IgD-negative memory B cell (primary cell): ENCODE measurements at regions not wholly inside any gene's neighbourhood (a gene's known extent, or its start where the extent isn't known, plus 50 kb on each side); places are given as distances from the start of the nearest gene placed in this dataset.

Experiments used
- H3K27ac Mint-ChIP-seq, 3 donors: one replicate each; pipeline ENCODE4 v1.8.0; 2020 to 2022; ENCODE audit warnings: mild to moderate bottlenecking in 3 of 3, mixed read lengths in 3 of 3, moderate library complexity in 1 of 3
- H3K27me3 Mint-ChIP-seq: one replicate; pipeline ENCODE4 v1.8.0; 2021; ENCODE audit warnings: mixed read lengths
- H3K36me3 Mint-ChIP-seq: one replicate; pipeline ENCODE4 v1.8.0; 2020; ENCODE audit warnings: mild to moderate bottlenecking, mixed read lengths
- H3K4me1 Mint-ChIP-seq, 3 donors: one replicate each; pipeline ENCODE4 v1.8.0; 2020 to 2022; ENCODE audit warnings: mixed read lengths in 3 of 3, mild to moderate bottlenecking in 1 of 3
- H3K4me3 Mint-ChIP-seq, 4 donors: one replicate each; pipeline ENCODE4 v1.8.0; 2020 to 2022; ENCODE audit warnings: mild to moderate bottlenecking in 4 of 4, mixed read lengths in 4 of 4, moderate library complexity in 3 of 4
- H3K9me3 Mint-ChIP-seq, 3 donors: one replicate each; pipeline ENCODE4 v1.8.0; 2020 to 2021; ENCODE audit warnings: mixed read lengths in 3 of 3, mild to moderate bottlenecking in 1 of 3

- peaks cover 4 to 9% (median 6%) of the 10 kb centered on the region in 3 donors for H3K4me1 Mint-ChIP-seq
- peaks cover 6% of the 10 kb centered on the region for H3K36me3 Mint-ChIP-seq
- H3K9me3 Mint-ChIP-seq, result no peaks in the 10 kb centered on the region
- H3K27me3 Mint-ChIP-seq, result peaks cover 12% of the 10 kb centered on the region
- H3K27ac Mint-ChIP-seq, result no peak overlapping the region
- H3K4me3 Mint-ChIP-seq, result no peak overlapping the region
Measured at GRCh38 chr5:173719731-173720082, 103.3 kb upstream of the BOD1 start.

DNA sequence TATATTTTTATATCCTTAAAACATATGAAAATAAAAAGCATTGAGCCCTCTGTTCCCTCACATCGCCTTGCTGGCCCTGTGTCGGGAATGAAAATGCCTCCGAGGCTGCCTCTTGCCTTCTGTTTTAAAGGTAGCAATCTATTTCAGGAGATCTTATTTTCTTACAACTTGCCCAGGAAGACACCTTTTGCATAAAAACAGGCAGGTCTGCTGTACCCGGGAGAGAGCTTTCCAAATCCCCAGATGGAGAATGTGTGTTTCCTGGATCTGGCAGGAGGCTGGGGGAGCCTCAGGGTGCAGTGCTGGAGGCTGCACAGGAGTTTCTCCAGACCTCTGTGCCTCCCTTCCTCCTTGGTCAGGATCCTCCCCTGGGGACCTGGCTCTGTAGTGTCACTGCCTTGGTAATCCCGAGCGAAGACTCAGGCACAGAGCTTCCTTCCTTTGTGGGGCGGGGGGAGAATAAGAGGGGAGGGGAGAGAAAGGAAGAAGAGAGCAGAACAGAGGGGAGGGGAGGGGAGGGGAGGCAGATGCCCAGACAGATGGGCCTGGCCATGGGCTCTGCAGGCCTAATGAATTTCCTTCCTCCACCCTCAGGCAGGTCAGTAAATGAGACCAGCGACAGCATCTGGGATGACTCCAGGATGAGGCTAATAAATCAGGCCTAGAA is 104.0 kb upstream of the BOD1 start:
- Mint-ChIP-seq H3K9me3 (peaks cover 0 to 2% (median under 1%) of the 10 kb centered on the region in 3 donors), H3K4me1 (peaks cover 3 to 4% (median 4%) of the 10 kb centered on the region in 3 donors), H3K4me3 (no peak overlapping the region), H3K27me3 (peaks cover 12% of the 10 kb centered on the region), H3K27ac (no peak overlapping the region), H3K36me3 (peaks cover 6% of the 10 kb centered on the region)

DNA sequence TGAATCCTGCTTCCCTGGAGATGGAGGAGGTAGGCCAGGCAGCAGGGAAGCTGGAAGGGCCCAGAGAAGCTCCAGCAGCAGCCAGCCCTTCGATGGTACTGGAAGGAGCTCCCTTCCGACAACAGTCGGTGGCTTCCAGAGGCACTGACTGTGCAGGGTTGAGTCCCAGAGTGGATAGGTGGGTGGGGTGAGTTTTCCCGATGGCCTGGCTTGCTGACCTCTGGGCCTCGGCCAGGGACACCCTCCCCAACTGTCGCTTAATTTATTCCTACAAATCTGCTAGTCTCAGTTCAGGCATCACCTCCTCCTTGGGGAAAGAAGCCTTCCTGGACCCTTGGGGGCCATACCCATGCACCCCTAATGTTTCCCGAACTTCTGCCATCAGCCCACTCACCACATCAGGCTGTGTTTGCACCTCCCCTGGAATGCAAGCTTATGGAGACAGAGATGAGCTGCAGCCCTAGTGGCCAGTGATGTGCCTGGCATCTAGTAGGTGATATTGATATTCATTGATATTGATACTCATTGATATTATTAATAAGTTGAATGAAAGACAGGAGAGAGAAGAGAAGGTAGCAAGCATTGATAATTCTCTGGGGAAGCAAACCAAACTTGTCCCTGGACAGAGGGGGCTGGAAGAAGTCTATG is 104.6 kb upstream of the BOD1 start:
- H3K36me3 Mint-ChIP-seq, result peaks cover 6% of the 10 kb centered on the region
- peaks cover 0 to 7% (median 4%) of the 10 kb centered on the region in 3 donors for H3K9me3 Mint-ChIP-seq
- no peak overlapping the region for H3K27ac Mint-ChIP-seq
- H3K27me3 Mint-ChIP-seq, result peaks cover 9% of the 10 kb centered on the region
- peaks cover 3 to 4% (median 4%) of the 10 kb centered on the region in 3 donors for H3K4me1 Mint-ChIP-seq
- H3K4me3 Mint-ChIP-seq, result peak overlapping the region in 1 of 4 donors; percentile 29

DNA sequence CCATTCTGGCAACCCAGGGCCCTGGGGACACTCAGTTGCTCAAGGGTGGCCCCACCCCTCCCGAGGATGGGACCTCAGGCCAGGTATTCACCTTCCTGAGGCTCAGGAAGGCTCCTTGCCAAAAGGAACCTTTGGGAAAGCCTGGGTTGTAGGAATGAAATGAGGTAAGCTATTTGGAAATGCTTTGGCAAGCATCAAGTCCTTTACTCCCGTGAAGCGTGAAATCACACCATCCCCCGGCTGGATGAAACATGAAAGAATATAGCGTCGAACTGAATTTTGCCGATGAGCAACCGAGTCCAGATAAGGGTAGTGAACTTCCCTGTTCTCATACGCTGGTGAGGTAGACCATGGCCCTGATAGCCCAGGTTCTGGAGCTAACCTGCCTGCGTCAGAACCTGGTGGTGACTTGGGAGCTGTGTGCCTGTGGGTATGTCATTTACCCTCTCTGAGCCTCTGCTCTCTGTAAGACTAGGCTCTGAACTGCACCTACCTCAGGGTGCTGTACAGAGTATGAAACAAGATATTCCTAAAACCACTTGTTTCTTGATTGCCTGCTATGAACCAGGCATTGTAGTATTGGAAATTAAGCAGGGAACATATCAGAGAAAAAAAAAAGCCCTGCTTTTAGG is 105.3 kb upstream of the BOD1 start:
- H3K4me1 Mint-ChIP-seq, result peaks cover 0 to 5% (median 4%) of the 10 kb centered on the region in 3 donors
- H3K36me3 Mint-ChIP-seq, result peaks cover 6% of the 10 kb centered on the region
- H3K4me3 Mint-ChIP-seq, result peak overlapping the region in 1 of 4 donors; percentile 29
- H3K9me3 Mint-ChIP-seq, result peaks cover 0 to 7% (median 4%) of the 10 kb centered on the region in 3 donors
- no peak overlapping the region for H3K27ac Mint-ChIP-seq
- peaks cover 9% of the 10 kb centered on the region for H3K27me3 Mint-ChIP-seq

DNA sequence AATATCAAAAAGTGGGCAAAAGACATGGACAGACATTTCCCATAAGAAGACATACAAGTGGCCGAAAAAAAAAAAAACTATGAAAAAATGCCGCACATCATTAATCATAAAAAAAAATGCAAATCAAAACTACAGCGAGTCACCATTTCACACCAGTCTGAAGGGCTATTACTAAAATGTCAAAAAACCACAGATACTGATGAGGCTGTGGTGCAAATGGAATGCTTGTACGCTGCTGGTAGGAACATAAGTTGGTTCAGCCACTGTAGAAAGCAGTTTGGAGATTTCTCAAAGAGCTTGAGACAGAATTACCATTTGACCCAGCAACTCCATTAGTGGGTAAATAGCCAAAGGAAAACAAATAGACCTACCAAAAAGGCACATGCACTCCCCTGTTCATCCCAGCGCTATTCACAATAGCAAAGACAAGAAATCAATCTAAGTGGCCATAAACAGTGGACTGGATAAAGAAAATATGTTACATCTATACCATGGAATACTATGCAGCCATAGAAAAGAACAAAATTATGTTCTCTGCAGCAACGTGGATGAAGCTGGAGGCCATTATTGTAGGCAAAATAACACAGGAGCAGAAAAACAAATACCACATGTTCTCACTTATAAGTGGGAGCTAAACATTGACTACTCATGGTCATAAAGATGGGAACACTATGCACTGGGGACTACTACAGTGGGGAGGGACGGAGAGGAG is 110.6 kb upstream of the BOD1 start:
- Mint-ChIP-seq H3K9me3 (peaks cover 0 to 7% (median 4%) of the 10 kb centered on the region in 3 donors), H3K4me1 (peaks cover 3 to 15% (median 9%) of the 10 kb centered on the region in 3 donors), H3K27me3 (peaks cover 11% of the 10 kb centered on the region), H3K27ac (no peak overlapping the region), H3K4me3 (no peak overlapping the region), H3K36me3 (no peaks in the 10 kb centered on the region)

DNA sequence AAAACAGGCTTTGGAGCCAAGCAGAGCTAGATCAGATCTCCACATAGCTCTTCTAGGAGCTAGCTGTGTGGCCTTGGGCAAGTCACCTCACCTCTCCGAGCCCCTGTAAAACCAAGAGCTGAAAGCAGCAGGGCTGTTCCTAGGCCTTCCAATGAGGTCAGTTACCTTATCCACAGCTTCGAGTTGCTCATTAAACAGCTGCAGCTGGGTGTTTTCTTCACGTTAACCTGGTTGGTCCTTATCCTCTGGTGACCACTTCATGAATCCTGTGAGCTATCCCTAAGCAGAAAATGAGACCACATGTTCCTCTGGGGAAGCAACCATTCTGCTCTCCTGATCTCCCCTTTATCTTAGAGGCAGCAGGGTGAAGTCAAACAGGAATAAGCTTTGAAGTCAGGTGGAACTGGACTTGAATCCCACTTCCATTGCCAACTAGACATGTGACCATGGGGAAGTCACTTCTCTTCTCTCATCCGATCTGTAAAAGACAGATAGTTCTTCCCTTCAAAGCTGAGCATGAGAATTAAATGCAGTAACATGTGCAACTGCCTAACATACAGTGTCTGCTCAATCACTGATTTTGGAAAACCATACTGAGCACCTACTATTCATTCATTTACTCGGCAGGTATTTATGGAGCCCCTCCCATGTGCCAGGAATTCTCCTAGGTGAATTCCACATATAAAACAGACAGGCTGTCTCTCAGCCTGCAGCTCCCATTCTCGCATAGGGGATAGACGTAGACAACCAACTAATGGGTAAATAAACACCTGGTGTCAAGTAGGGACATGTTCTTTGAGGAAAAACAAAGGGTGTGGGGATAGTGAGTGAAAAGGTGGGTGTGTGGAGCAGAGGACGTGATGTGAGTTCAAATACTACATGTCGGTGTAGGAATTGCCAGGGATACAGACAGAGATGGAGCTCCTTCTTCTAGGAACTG is 111.7 kb upstream of the BOD1 start:
- Mint-ChIP-seq H3K27me3 (peaks cover 6% of the 10 kb centered on the region), H3K36me3 (no peaks in the 10 kb centered on the region), H3K4me3 (no peak overlapping the region), H3K4me1 (peaks cover 7 to 15% (median 10%) of the 10 kb centered on the region in 3 donors), H3K27ac (no peak overlapping the region), H3K9me3 (peaks cover 0 to 7% (median 4%) of the 10 kb centered on the region in 3 donors)

DNA sequence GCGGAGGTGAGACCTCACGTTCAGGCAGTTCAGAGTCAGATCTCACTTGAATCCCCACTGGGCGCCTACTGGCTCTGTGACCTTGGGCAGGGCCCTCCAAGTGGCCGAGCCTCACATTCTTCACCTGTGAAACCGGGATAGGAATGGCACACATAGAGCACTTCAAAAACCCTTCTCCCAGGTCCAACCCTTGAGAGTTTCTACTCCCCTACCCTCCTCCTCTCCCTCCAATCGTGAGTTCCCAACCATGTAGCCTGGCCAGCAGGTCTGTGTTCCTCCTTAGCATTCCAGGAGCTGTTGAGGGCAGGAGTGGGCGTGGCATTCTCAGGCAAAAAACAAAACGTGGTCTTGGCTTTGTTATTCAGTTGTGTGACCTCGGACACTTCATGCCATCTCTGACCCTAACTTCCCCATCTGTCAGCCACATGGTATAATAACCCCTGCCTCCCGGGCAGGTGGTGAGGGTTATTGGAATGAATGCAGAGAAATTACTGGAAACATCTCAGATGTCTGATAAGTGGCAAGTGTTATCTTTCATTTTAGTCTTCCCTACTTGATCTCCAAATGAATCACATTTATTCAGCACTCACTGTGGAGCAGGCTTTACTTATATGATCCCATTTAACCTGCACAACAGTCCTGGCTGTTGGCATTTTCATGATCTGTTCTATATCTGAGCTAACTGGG is 112.8 kb upstream of the BOD1 start:
- no peak overlapping the region for H3K4me3 Mint-ChIP-seq
- peaks cover 8% of the 10 kb centered on the region for H3K27me3 Mint-ChIP-seq
- H3K27ac Mint-ChIP-seq, result peak overlapping the region in 1 of 3 donors; percentile 29
- H3K4me1 Mint-ChIP-seq, result peaks cover 18 to 23% (median 21%) of the 10 kb centered on the region in 3 donors
- no peaks in the 10 kb centered on the region for H3K36me3 Mint-ChIP-seq
- peaks cover 0 to 7% (median 4%) of the 10 kb centered on the region in 3 donors for H3K9me3 Mint-ChIP-seq

DNA sequence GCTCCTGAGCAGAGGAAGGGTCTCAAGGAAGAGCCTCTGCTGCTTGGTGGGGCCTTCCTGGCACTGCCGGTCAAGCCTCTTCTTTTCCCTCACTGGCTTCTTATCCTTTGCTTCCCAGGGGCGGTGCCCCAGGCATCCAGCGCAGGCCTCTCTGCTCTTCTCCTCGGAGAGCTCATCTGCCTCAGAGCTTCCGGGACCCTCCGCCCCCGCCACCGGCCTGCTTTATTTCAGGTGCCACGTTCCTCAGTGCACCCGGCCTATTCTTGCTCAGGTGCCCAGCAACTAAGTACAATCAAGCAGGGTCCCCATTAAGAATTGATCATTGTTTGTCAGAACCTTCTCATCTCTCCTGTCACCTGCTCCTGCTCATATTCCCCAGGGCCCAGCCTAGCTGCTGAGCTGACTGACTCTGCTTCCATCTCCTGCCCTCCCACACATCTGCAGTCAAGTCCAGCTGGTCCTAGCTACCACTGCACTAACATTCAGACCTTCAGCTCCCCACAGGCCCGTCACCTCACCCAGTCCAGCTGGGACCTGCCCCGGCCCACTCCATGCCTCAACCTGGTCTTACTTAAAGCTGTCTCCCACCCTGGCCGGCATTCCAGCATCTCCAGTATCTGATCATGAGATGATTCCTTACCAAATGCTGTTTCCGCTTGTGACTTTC is 114.3 kb upstream of the BOD1 start:
- H3K27me3 Mint-ChIP-seq, result peaks cover 8% of the 10 kb centered on the region
- H3K4me3 Mint-ChIP-seq, result no peak overlapping the region
- peaks cover 0 to 3% (median 2%) of the 10 kb centered on the region in 3 donors for H3K9me3 Mint-ChIP-seq
- H3K4me1 Mint-ChIP-seq, result peaks cover 25 to 31% (median 29%) of the 10 kb centered on the region in 3 donors
- H3K27ac Mint-ChIP-seq, result no peak overlapping the region
- no peaks in the 10 kb centered on the region for H3K36me3 Mint-ChIP-seq

GRCh38 chr5:173733021-173733420 is 116.6 kb upstream of the BOD1 start:
- Mint-ChIP-seq H3K4me1 (peaks cover 40 to 43% (median 40%) of the 10 kb centered on the region in 3 donors), H3K36me3 (no peaks in the 10 kb centered on the region), H3K4me3 (peak overlapping the region in 2 of 4 donors; percentile 5 to 21), H3K9me3 (no peaks in the 10 kb centered on the region), H3K27me3 (peaks cover 8% of the 10 kb centered on the region), H3K27ac (peak overlapping the region in 2 of 3 donors; percentile 86 to 98)

GRCh38 chr5:173733425-173733824 is 117.0 kb upstream of the BOD1 start:
- peak overlapping the region; percentile 86 to 98 (median 98) for H3K27ac Mint-ChIP-seq

DNA sequence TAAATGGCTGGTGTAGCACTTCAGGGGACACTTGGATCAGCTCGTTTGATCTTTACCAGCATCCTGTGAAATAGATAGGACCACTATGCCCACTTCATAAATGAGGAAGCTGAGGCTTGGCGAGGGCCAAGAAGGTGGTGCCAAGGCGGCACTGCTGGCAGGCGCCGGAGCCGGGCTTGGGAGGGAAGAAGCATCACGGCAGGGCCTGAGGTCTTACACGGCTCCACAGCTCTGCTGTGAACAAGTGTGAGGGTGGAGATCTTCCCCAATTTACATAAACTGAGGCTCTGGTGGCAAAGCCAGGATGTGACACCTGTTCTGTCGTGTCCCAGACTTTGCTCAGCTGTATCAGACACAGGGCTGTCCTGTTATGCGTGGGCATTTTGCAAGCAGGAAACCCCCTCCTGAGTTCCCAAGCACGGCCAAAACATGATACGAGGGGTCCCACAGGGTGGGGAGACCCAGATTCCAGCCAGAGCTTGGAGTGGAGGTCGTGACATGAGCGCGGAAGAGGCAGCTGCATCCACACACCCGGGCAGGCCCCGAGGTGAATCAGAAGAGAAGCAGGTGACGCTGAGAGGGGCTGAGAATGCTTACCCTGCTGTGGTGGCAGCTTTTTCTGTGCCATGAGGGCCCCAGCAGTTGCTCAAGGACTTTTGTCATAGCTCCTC is 117.5 kb upstream of the BOD1 start:
- no peaks in the 10 kb centered on the region for H3K36me3 Mint-ChIP-seq
- H3K4me3 Mint-ChIP-seq, result peak overlapping the region; percentile 21 to 84 (median 82)
- peaks cover 43 to 44% (median 43%) of the 10 kb centered on the region in 3 donors for H3K4me1 Mint-ChIP-seq
- H3K9me3 Mint-ChIP-seq, result no peaks in the 10 kb centered on the region
- H3K27me3 Mint-ChIP-seq, result peaks cover 5% of the 10 kb centered on the region
- H3K27ac Mint-ChIP-seq, result peak overlapping the region; percentile 86 to 98 (median 98)

More at GRCh38 chr5:173733425-173733824, 117.0 kb upstream of the BOD1 start:
- H3K4me1 Mint-ChIP-seq, result peaks cover 41 to 43% (median 42%) of the 10 kb centered on the region in 3 donors
- peak overlapping the region in 3 of 4 donors; percentile 81 to 84 (median 83) for H3K4me3 Mint-ChIP-seq
- H3K9me3 Mint-ChIP-seq, result no peaks in the 10 kb centered on the region
- peaks cover 6% of the 10 kb centered on the region for H3K27me3 Mint-ChIP-seq
- no peaks in the 10 kb centered on the region for H3K36me3 Mint-ChIP-seq

GRCh38 chr5:173734716-173735115 is 118.3 kb upstream of the BOD1 start:
- peak overlapping the region; percentile 87 to 98 (median 98) for H3K27ac Mint-ChIP-seq
- peaks cover 2% of the 10 kb centered on the region for H3K27me3 Mint-ChIP-seq
- H3K9me3 Mint-ChIP-seq, result no peaks in the 10 kb centered on the region
- H3K4me1 Mint-ChIP-seq, result peaks cover 44 to 47% (median 47%) of the 10 kb centered on the region in 3 donors
- no peaks in the 10 kb centered on the region for H3K36me3 Mint-ChIP-seq
- peak overlapping the region in 1 of 4 donors; percentile 78 for H3K4me3 Mint-ChIP-seq
